PC-3 (cell line): ENCODE measurements at regions not wholly inside any gene's neighbourhood (a gene's known extent, or its start where the extent isn't known, plus 50 kb on each side); places are given as distances from the start of the nearest gene placed in this dataset.

Source experiments
- ATAC-seq: fragments of 200-7000 bp; cut with Tn5 transposase; 2 replicates; pipeline ENCODE4 v1.9.1; 2020; ENCODE audit warnings: mild to moderate bottlenecking, moderate library complexity
- BruUV-seq: library from RNA; stranded (reverse); fragments of 400-500 nt; replicated peaks from 2 replicates; lab custom pipeline; 2021; lab: Mats Ljungman, UMichigan
- CTCF ChIA-PET: fragments of 300-600 bp; sonication (Branson Sonifier 250); formaldehyde crosslinking; loops from one replicate; lab custom pipeline; 2022; ENCODE audit warnings: antibody characterized with exemption; lab: Charles Lee
- POLR2A ChIA-PET: fragments of 300-600 bp; sonication (Branson Sonifier 250); formaldehyde crosslinking; loops from one replicate; lab custom pipeline; 2022; ENCODE audit warnings: antibody characterized with exemption; ENCODE audit not compliant: unreplicated experiment; lab: Charles Lee
- DNase-seq: peaks from one replicate; pipeline ENCODE4 v3.0.0-alpha.2; 2015
- H2AFZ ChIP-seq: fragments of 300-600 bp; sonication (generic); 2 replicates; pipeline ENCODE4 v1.6.0; 2016; ENCODE audit warnings: antibody characterized with exemption, low read length
- H3F3A ChIP-seq: fragments of 300-600 bp; sonication (generic); one replicate; pipeline ENCODE4 v1.6.0; 2017; ENCODE audit warnings: antibody characterized with exemption, low read length, control low read depth, mild to moderate bottlenecking; ENCODE audit not compliant: unreplicated experiment
- H3K27ac ChIP-seq: fragments of 300-600 bp; sonication (generic); 2 replicates; pipeline ENCODE4 v1.5.1; 2016; ENCODE audit warnings: mild to moderate bottlenecking, low read length
- H3K27me3 ChIP-seq: fragments of 300-600 bp; sonication (generic); 2 replicates; pipeline ENCODE4 v1.6.1; 2016; ENCODE audit warnings: low read length, mixed read lengths
- H3K36me3 ChIP-seq: fragments of 300-600 bp; sonication (generic); 2 replicates; pipeline ENCODE4 v1.6.1; 2016; ENCODE audit warnings: low read depth, mixed run types, low read length, mixed read lengths
- H3K4me1 ChIP-seq: fragments of 300-600 bp; sonication (generic); 2 replicates; pipeline ENCODE4 v1.5.1; 2016; ENCODE audit warnings: low read length; ENCODE audit not compliant: insufficient read depth
- H3K4me2 ChIP-seq: fragments of 300-600 bp; sonication (generic); 2 replicates; pipeline ENCODE4 v1.6.0; 2016; ENCODE audit warnings: low read length
- H3K4me3 ChIP-seq: fragments of 300-600 bp; sonication (generic); 2 replicates; pipeline ENCODE4 v1.5.1; 2016; ENCODE audit warnings: mild to moderate bottlenecking, low read length, mixed read lengths
- H3K79me2 ChIP-seq: fragments of 300-600 bp; sonication (generic); 2 replicates; pipeline ENCODE4 v1.6.1; 2017; ENCODE audit warnings: low read length, mixed read lengths
- H3K9ac ChIP-seq: fragments of 300-600 bp; sonication (generic); 2 replicates; pipeline ENCODE4 v1.6.0; 2016; ENCODE audit warnings: mild to moderate bottlenecking, low read length
- H3K9me2 ChIP-seq: fragments of 300-600 bp; sonication (generic); replicated peaks from 2 replicates; pipeline ENCODE4 v1.6.1; 2016; ENCODE audit warnings: mixed run types, low read length, mixed read lengths
- H3K9me3 ChIP-seq: fragments of 300-600 bp; sonication (generic); 2 replicates; pipeline ENCODE4 v1.6.1; 2016; ENCODE audit warnings: low read length, mixed read lengths
- H4K20me1 ChIP-seq: fragments of 300-600 bp; sonication (generic); 2 replicates; pipeline ENCODE4 v1.6.1; 2016; ENCODE audit warnings: low read length, mixed read lengths
- CTCF ChIP-seq: fragments of 300-600 bp; sonication (generic); conservative IDR thresholded peaks from 2 replicates; pipeline ENCODE4 v1.5.1; 2017; ENCODE audit warnings: antibody characterized with exemption, low read depth, mild to moderate bottlenecking, low read length
- EZH2 ChIP-seq: fragments of 300-600 bp; sonication (generic); IDR thresholded peaks from one replicate; pipeline ENCODE4 v1.6.1; 2017; ENCODE audit warnings: antibody characterized with exemption, mild to moderate bottlenecking, low read length; ENCODE audit not compliant: unreplicated experiment
- EZH2phosphoT487 ChIP-seq: fragments of 300-600 bp; sonication (generic); IDR thresholded peaks from 2 replicates; pipeline ENCODE4 v1.6.1; 2018; ENCODE audit warnings: mild to moderate bottlenecking, antibody characterized with exemption, low read length, borderline replicate concordance
- intact Hi-C: fragments of 100-400 bp; cut with micrococcal nuclease; formaldehyde crosslinking; loops from 2 replicates; pipeline ENCODE4 v1.9.0; 2023

- no peak for ATAC-seq
- peak; percentile 73 for DNase-seq
- CTCF ChIA-PET = no interaction called here
- Histone ChIP-seq H3K9me2 (0 out of 2 replicates have a peak, but pooled peaks cover 2% of the 10 kb centered on the region), H3K9me3 (no peaks in the 10 kb centered on the region), H3K36me3 (no peaks in the 10 kb centered on the region), H3K4me1 (peaks cover 26% of the 10 kb centered on the region), H3K4me2 (peak overlapping the region; percentile 50), H4K20me1 (no peaks in the 10 kb centered on the region), H3K9ac (no peak overlapping the region), H3K79me2 (no peaks in the 10 kb centered on the region), H3K4me3 (no peak overlapping the region), H3K27ac (peak overlapping the region; percentile 77), H3K27me3 (peaks cover 18% of the 10 kb centered on the region), H3F3A (no peaks in the 10 kb centered on the region), H2AFZ (no peak overlapping the region)
- no TSS peak for BruUV-seq
- POLR2A ChIA-PET = no interaction called here
- intact Hi-C loops = no loop called here
- TF ChIP-seq CTCF (no peak), EZH2 (no peak), EZH2phosphoT487 (no peak)
Observed at GRCh38 chr12:97752129-97752528, 289.5 kb downstream of the RMST start.

GRCh38 chr12:97753332-97753731, 290.7 kb downstream of the RMST start:
- ATAC-seq = no peak
- CTCF ChIA-PET = no interaction called here
- H3K9me3 ChIP-seq = no peaks in the 10 kb centered on the region

More at GRCh38 chr12:97753332-97753731, 290.7 kb downstream of the RMST start:
- POLR2A ChIA-PET = no interaction called here
- Histone ChIP-seq H3K27me3 (peaks cover 28% of the 10 kb centered on the region), H3K4me2 (0 out of 2 replicates have a peak overlapping the region, but pooled peaks have one; percentile 50), H2AFZ (no peak overlapping the region), H3K27ac (peak overlapping the region; percentile 77; the same call in 1 of the 2 replicates), H3K4me1 (peaks cover 26% of the 10 kb centered on the region), H3K9ac (no peak overlapping the region), H3K36me3 (no peaks in the 10 kb centered on the region), H4K20me1 (no peaks in the 10 kb centered on the region), H3K4me3 (no peak overlapping the region), H3K79me2 (no peaks in the 10 kb centered on the region), H3F3A (no peaks in the 10 kb centered on the region), H3K9me2 (0 out of 2 replicates have a peak, but pooled peaks cover 2% of the 10 kb centered on the region)
- intact Hi-C loops = no loop called here
- TF ChIP-seq EZH2phosphoT487 = no peak
- no peak for TF ChIP-seq CTCF
- TF ChIP-seq EZH2 = no peak
- DNase-seq = no peak
- no TSS peak for BruUV-seq
